HepG2 (cell line): ENCODE measurements at regions not wholly inside any gene's neighbourhood (a gene's known extent, or its start where the extent isn't known, plus 50 kb on each side); places are given as distances from the start of the nearest gene placed in this dataset.

Experiments
- ATAC-seq: fragments of 200-7000 bp; cut with Tn5 transposase; 3 replicates; pipeline ENCODE4 v1.9.1; 2020; ENCODE audit warnings: mild to moderate bottlenecking, moderate library complexity
- BruUV-seq: library from RNA; stranded (reverse); fragments of 400-500 nt; replicated peaks from 2 replicates; lab custom pipeline; 2021; lab: Mats Ljungman, UMichigan
- CTCF ChIA-PET: fragments of 300-600 bp; formaldehyde crosslinking; extraction: SDS; loops from one replicate; lab custom pipeline; 2021; ENCODE audit warnings: low total read pairs, inconsistent platforms, low intra/inter-chr PET ratio; lab: Yijun Ruan, JAX
- POLR2A ChIA-PET: fragments of 350-600 bp; sonication (Branson Sonifier 250); formaldehyde crosslinking; loops from one replicate; lab custom pipeline; 2020; ENCODE audit warnings: antibody characterized with exemption, inconsistent platforms; lab: Yijun Ruan, JAX
- DNase-seq: peaks from one replicate; pipeline ENCODE4 v3.0.0-alpha.2; 2015; ENCODE audit warnings: low spot score
- FAIRE-seq: peaks from 3 replicates; lab custom pipeline; 2011; peaks lifted over from hg19 to GRCh38; lab: Jason Lieb, UNC
- H2AFZ ChIP-seq: one replicate; pipeline ENCODE4 v1.6.1; 2011; ENCODE audit warnings: low read length, inconsistent platforms
- H3K27ac ChIP-seq: fragments of 300-600 bp; 3 replicates; pipeline ENCODE4 v1.8.0; 2011; ENCODE audit warnings: mixed run types, mild to moderate bottlenecking, mixed read lengths, low read length, inconsistent platforms; ENCODE audit not compliant: insufficient read depth; ENCODE audit errors: extremely low read length
- H3K27me3 ChIP-seq, 2 experiments: fragments of 200-600 bp in 1 of 2; 2 replicates in 1 of 2; 3 replicates in 1 of 2; pipeline versions ENCODE4 v1.6.0 to v1.8.0; 2011; ENCODE audit warnings: low read length in 2 of 2, mild to moderate bottlenecking in 2 of 2, moderate library complexity in 2 of 2, inconsistent platforms in 1 of 2; ENCODE audit not compliant: insufficient read depth in 2 of 2, control insufficient read depth in 1 of 2
- H3K36me3 ChIP-seq, 2 experiments: fragments of 200-600 bp in 1 of 2; replicated peaks in 1 of 2; 2 replicates in 1 of 2; 3 replicates in 1 of 2; pipeline versions ENCODE4 v1.5.1 to v1.8.0; 2011; ENCODE audit warnings: low read length in 2 of 2, inconsistent platforms in 1 of 2; ENCODE audit not compliant: insufficient read depth in 2 of 2, control insufficient read depth in 1 of 2
- H3K4me1 ChIP-seq: 2 replicates; pipeline ENCODE4 v1.5.1; 2012; ENCODE audit warnings: low read length, inconsistent platforms; ENCODE audit not compliant: insufficient read depth
- H3K4me2 ChIP-seq: 2 replicates; pipeline ENCODE4 v1.6.0; 2011; ENCODE audit warnings: low read depth, low read length, inconsistent platforms
- H3K4me3 ChIP-seq, 3 experiments: fragments of 200-600 bp in 1 of 3; sonication (generic), shearing (Covaris generic) in 1 of 3; replicated peaks in 1 of 3; 2 replicates each; pipeline ENCODE4 v1.5.1; 2011 to 2016; ENCODE audit warnings: low read length in 3 of 3, inconsistent platforms in 2 of 3, low read depth in 2 of 3, mild to moderate bottlenecking in 2 of 3, control low read depth in 1 of 3, mixed read lengths in 1 of 3; ENCODE audit not compliant: insufficient read depth in 1 of 3
- H3K79me2 ChIP-seq: one replicate; pipeline ENCODE4 v1.6.1; 2011; ENCODE audit warnings: low read length, inconsistent platforms; ENCODE audit not compliant: insufficient read depth
- H3K9ac ChIP-seq: 2 replicates; pipeline ENCODE4 v1.6.0; 2011; ENCODE audit warnings: mild to moderate bottlenecking, low read depth, low read length, inconsistent platforms; ENCODE audit not compliant: insufficient read depth
- H3K9me3 ChIP-seq: 2 replicates; pipeline ENCODE4 v1.5.1; 2012; ENCODE audit warnings: mild to moderate bottlenecking, low read length
- H4K20me1 ChIP-seq: 2 replicates; pipeline ENCODE4 v1.6.0; 2011; ENCODE audit warnings: inconsistent platforms, mild to moderate bottlenecking, low read length, moderate library complexity; ENCODE audit not compliant: insufficient read depth
- ARHGAP35 ChIP-seq: sonication (generic); formaldehyde crosslinking; IDR thresholded peaks from 2 replicates; pipeline ENCODE4 v1.9.0; 2022; ENCODE audit warnings: mild to moderate bottlenecking, inconsistent platforms, moderate library complexity, missing genetic modification reagents, borderline replicate concordance
- GABPB1 ChIP-seq: IDR thresholded peaks from 2 replicates; pipeline ENCODE4 v1.6.1; 2016; ENCODE audit warnings: mild to moderate bottlenecking, missing genetic modification reagents, moderate library complexity, missing compliant biosample characterization
- MYC ChIP-seq: sonication (generic); formaldehyde crosslinking; IDR thresholded peaks from 2 replicates; pipeline ENCODE4 v1.9.0; 2021; ENCODE audit warnings: missing genetic modification reagents, borderline replicate concordance
- UBTF ChIP-seq: sonication (generic); formaldehyde crosslinking; IDR thresholded peaks from 2 replicates; pipeline ENCODE4 v1.4.0; 2020; ENCODE audit warnings: mild to moderate bottlenecking, missing genetic modification reagents
- YEATS2 ChIP-seq: sonication (generic); formaldehyde crosslinking; IDR thresholded peaks from 2 replicates; pipeline ENCODE4 v1.4.0; 2020; ENCODE audit warnings: missing genetic modification reagents, borderline replicate concordance
- ZFY ChIP-seq: sonication (generic); formaldehyde crosslinking; IDR thresholded peaks from 2 replicates; pipeline ENCODE4 v1.4.0; 2020; ENCODE audit warnings: missing genetic modification reagents
- ZKSCAN8 ChIP-seq: IDR thresholded peaks from 2 replicates; pipeline ENCODE4 v1.6.1; 2016; ENCODE audit warnings: borderline replicate concordance, missing genetic modification reagents, missing compliant biosample characterization
- ZNF101 ChIP-seq: sonication (generic); formaldehyde crosslinking; IDR thresholded peaks from 2 replicates; pipeline ENCODE4 v1.4.0; 2020; ENCODE audit warnings: mild to moderate bottlenecking, low read depth, missing genetic modification reagents, borderline replicate concordance
- ZNF207 ChIP-seq: fragments of 450-650 bp; IDR thresholded peaks from 2 replicates; pipeline ENCODE4 v1.6.1; 2016; ENCODE audit warnings: antibody characterized with exemption, borderline replicate concordance
- ZNF598 ChIP-seq: sonication (generic); formaldehyde crosslinking; IDR thresholded peaks from 2 replicates; pipeline ENCODE4 v1.5.1; 2020; ENCODE audit warnings: mild to moderate bottlenecking, missing genetic modification reagents, borderline replicate concordance
- ZNF619 ChIP-seq: sonication (generic); formaldehyde crosslinking; IDR thresholded peaks from 2 replicates; pipeline ENCODE4 v1.4.0; 2020; ENCODE audit warnings: mild to moderate bottlenecking, missing genetic modification reagents
- WGBS: methylation state at CpG from one replicate; pipeline ENCODE4 v1.1.6; 2017; ENCODE audit warnings: low lambda C conversion rate; 5-methylcytosine and 5-hydroxymethylcytosine counted together
- in situ Hi-C: cut with HindIII; loops from 2 replicates; pipeline ENCODE4 v1.10.0; 2017; ENCODE audit warnings: low pct_unique_long_range_greater_than_20kb; ENCODE audit not compliant: extremely low pct_ligation_motif_present
- intact Hi-C: fragments of 100-400 bp; cut with micrococcal nuclease; formaldehyde crosslinking; loops from one replicate; pipeline ENCODE4 v1.10.0; 2022; ENCODE audit not compliant: unreplicated experiment
- TF ChIP-seq, protein P1 (sequence below): fragments of 450-650 bp; IDR thresholded peaks from 2 replicates; pipeline ENCODE4 v1.6.1; 2017
- TF ChIP-seq, protein P2 (sequence below): sonication (generic); formaldehyde crosslinking; IDR thresholded peaks from 2 replicates; pipeline ENCODE4 v1.4.0; 2020; ENCODE audit warnings: missing genetic modification reagents, borderline replicate concordance
- TF ChIP-seq, protein P3 (sequence below): sonication (generic); formaldehyde crosslinking; IDR thresholded peaks from 2 replicates; pipeline ENCODE4 v1.5.1; 2020; ENCODE audit warnings: missing genetic modification reagents, mild to moderate bottlenecking, borderline replicate concordance

DNA sequence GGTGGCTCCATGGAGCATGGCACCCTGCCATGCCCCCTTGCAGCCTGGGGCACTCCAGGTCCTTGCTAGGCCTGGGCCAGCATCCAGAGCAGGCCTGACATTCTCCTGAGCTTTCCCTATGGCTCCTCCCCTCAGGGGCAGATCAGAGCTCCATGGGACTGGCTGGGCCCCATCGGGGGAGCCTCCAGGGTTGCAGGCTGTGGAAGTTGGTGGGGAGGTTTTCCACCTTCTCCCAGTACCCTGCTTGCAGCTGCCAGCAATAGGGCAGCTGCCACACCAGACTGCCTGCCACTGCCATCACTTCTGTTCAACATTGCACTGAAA is 75.7 kb upstream of the TP63 start:
- WGBS, result no CpG with 5 or more reads among the region's 1 CpG

GRCh38 chr3:189557824-189558223 is 73.4 kb upstream of the TP63 start:
- Histone ChIP-seq H3K79me2 (no peaks in the 10 kb centered on the region), H3K27me3 (no peaks in the 10 kb centered on the region), H3K4me3 (no peak overlapping the region), H3K9ac (no peak overlapping the region), H2AFZ (no peak overlapping the region), H3K36me3 (no peaks in the 10 kb centered on the region), H3K4me2 (no peak overlapping the region), H3K9me3 (no peaks in the 10 kb centered on the region), H4K20me1 (no peaks in the 10 kb centered on the region), H3K27ac (no peak overlapping the region), H3K4me1 (no peaks in the 10 kb centered on the region)
- FAIRE-seq (no peak), DNase-seq (no peak), ATAC-seq (no peak)
- ChIA-PET POLR2A (no interaction called here), CTCF (no interaction called here)
- intact Hi-C loops (no loop called here), in situ Hi-C loops (no loop called here)
- no TSS peak for BruUV-seq
- 27% methylated on average over 3 of the region's 3 CpGs for WGBS
- TF ChIP-seq UBTF (CRISPR knock-in tag), result no peak
- TF ChIP-seq MYC (CRISPR knock-in tag), result no peak
- TF ChIP-seq, protein P1, sequence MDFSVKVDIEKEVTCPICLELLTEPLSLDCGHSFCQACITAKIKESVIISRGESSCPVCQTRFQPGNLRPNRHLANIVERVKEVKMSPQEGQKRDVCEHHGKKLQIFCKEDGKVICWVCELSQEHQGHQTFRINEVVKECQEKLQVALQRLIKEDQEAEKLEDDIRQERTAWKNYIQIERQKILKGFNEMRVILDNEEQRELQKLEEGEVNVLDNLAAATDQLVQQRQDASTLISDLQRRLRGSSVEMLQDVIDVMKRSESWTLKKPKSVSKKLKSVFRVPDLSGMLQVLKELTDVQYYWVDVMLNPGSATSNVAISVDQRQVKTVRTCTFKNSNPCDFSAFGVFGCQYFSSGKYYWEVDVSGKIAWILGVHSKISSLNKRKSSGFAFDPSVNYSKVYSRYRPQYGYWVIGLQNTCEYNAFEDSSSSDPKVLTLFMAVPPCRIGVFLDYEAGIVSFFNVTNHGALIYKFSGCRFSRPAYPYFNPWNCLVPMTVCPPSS, result no peak
- no peak for TF ChIP-seq ZNF598 (CRISPR knock-in tag)
- TF ChIP-seq, protein P2, sequence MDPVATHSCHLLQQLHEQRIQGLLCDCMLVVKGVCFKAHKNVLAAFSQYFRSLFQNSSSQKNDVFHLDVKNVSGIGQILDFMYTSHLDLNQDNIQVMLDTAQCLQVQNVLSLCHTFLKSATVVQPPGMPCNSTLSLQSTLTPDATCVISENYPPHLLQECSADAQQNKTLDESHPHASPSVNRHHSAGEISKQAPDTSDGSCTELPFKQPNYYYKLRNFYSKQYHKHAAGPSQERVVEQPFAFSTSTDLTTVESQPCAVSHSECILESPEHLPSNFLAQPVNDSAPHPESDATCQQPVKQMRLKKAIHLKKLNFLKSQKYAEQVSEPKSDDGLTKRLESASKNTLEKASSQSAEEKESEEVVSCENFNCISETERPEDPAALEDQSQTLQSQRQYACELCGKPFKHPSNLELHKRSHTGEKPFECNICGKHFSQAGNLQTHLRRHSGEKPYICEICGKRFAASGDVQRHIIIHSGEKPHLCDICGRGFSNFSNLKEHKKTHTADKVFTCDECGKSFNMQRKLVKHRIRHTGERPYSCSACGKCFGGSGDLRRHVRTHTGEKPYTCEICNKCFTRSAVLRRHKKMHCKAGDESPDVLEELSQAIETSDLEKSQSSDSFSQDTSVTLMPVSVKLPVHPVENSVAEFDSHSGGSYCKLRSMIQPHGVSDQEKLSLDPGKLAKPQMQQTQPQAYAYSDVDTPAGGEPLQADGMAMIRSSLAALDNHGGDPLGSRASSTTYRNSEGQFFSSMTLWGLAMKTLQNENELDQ (CRISPR knock-in tag), result no peak
- no peak for TF ChIP-seq ZFY (CRISPR knock-in tag)
- TF ChIP-seq ZNF207, result no peak
- no peak for TF ChIP-seq ZKSCAN8 (CRISPR knock-in tag)
- TF ChIP-seq, protein P3, sequence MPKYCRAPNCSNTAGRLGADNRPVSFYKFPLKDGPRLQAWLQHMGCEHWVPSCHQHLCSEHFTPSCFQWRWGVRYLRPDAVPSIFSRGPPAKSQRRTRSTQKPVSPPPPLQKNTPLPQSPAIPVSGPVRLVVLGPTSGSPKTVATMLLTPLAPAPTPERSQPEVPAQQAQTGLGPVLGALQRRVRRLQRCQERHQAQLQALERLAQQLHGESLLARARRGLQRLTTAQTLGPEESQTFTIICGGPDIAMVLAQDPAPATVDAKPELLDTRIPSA (CRISPR knock-in tag), result no peak
- TF ChIP-seq ZNF619, result no peak
- no peak for TF ChIP-seq ARHGAP35 (CRISPR knock-in tag)
- no peak for TF ChIP-seq ZNF101 (CRISPR knock-in tag)

More for the DNA sequence above, 75.7 kb upstream of the TP63 start:
- FAIRE-seq (no peak), DNase-seq (no peak), ATAC-seq (no peak)
- Histone ChIP-seq H3K9me3 (no peaks in the 10 kb centered on the region; the same call in 1 of the 2 replicates), H3K4me2 (no peak overlapping the region), H3K4me3 (no peak overlapping the region), H3K79me2 (no peaks in the 10 kb centered on the region), H3K4me1 (no peaks in the 10 kb centered on the region), H4K20me1 (no peaks in the 10 kb centered on the region), H3K9ac (no peak overlapping the region), H3K27ac (no peak overlapping the region)
- ChIA-PET CTCF (no interaction called here), POLR2A (no interaction called here)
- in situ Hi-C loops (no loop called here), intact Hi-C loops (no loop called here)
- no TSS peak for BruUV-seq
- TF ChIP-seq GABPB1 (CRISPR knock-in tag), result no peak
- TF ChIP-seq YEATS2 (CRISPR knock-in tag), result no peak
- TF ChIP-seq, all 625 proteins: peak for 0
- Histone ChIP-seq H3K36me3 (no peaks in the 10 kb centered on the region), H2AFZ (no peak overlapping the region), H3K27me3 (no peaks in the 10 kb centered on the region)
